ENCODE measurements at regions not wholly inside any gene's neighbourhood (a gene's known extent, or its start where the extent isn't known, plus 50 kb on each side); places are given as distances from the start of the nearest gene placed in this dataset.

DNA sequence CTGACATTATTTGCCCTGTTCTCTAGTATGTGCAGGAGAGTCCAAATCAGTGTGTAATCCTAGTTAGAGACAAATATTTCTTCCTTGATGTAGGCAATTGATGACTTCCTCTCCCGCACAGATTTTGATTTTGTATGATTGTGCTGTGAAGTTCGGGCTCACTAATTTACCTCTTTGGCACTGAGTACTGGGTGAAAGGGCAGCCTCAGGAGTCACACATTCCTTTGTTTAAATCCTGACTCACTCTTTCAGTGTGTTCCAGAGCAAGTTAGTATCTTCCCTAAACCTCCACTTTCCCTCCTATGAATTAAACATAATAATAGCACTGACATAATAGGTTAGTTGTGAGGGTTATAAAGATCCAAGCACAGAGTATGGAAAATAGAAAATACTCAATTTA lies 269.7 kb downstream of the ISL1 start:
- 48 to 50% methylated on average over 2 of the region's 2 CpGs for WGBS, 2 donors
- FAIRE-seq: no peak
- ATAC-seq: no peak
- H3K4me1 ChIP-seq: no peaks in the 10 kb centered on the region
- H3K36me3 ChIP-seq: no peaks in the 10 kb centered on the region
- no peaks in the 10 kb centered on the region for H3K9me3 ChIP-seq
- TF ChIP-seq, protein P1, sequence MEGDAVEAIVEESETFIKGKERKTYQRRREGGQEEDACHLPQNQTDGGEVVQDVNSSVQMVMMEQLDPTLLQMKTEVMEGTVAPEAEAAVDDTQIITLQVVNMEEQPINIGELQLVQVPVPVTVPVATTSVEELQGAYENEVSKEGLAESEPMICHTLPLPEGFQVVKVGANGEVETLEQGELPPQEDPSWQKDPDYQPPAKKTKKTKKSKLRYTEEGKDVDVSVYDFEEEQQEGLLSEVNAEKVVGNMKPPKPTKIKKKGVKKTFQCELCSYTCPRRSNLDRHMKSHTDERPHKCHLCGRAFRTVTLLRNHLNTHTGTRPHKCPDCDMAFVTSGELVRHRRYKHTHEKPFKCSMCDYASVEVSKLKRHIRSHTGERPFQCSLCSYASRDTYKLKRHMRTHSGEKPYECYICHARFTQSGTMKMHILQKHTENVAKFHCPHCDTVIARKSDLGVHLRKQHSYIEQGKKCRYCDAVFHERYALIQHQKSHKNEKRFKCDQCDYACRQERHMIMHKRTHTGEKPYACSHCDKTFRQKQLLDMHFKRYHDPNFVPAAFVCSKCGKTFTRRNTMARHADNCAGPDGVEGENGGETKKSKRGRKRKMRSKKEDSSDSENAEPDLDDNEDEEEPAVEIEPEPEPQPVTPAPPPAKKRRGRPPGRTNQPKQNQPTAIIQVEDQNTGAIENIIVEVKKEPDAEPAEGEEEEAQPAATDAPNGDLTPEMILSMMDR (IDR thresholded peaks at IDR 0.05): no peak
- no peak for DNase-seq
- H3K27ac ChIP-seq: no peak overlapping the region
- intact Hi-C loops (cut with DNase I): no loop called here
- H3K27me3 ChIP-seq: no peaks in the 10 kb centered on the region
- no peak overlapping the region for H3K4me3 ChIP-seq

DNA sequence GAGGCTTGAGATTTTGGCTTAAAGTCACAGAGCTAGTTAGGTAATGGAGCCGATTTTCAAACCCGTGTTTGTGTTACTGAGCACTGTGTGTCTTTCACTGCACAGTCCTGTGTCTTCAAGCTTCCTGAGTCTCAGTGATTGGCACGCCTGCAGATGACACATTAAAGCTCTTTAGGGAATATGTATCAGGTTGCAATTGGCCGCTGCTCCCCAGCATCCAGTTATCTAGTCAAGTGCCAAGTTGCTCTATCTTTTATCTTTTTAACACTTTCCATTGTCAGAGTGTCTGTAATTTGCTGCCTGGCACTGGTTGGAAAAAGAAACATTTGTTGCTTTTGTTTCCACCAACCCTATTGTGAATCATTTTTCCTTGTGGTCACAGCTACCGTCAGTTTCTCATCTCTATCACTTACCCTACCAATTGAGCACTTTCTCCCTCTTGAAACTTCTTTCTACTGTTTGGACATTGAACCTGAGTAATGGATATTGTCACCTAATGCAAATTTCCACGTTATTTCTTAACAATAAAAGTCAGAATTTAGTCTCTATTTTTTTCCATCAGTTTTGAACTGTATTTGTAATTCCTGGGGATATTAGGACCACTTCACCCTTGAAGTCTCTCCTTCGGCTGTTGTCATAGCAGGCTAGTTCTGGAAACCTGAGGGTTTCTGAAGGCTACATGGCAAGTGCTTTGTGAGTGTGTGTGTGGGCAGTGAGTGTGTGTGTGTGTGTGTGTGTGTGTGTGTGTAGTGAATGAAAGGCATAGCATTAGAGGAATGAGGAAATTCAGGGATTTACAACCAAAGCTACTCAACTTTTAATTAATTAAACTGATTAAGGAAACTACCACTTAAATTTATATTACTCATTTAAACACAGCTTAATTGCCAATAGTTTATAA lies 274.3 kb downstream of the ISL1 start:
- no peak for ATAC-seq
- H3K4me1 ChIP-seq: no peaks in the 10 kb centered on the region
- no peak for FAIRE-seq
- TF ChIP-seq, protein P1 (IDR thresholded peaks at IDR 0.05): no peak
- H3K9me3 ChIP-seq: no peaks in the 10 kb centered on the region
- no peak overlapping the region for H3K4me3 ChIP-seq
- H3K27me3 ChIP-seq: no peaks in the 10 kb centered on the region
- no peaks in the 10 kb centered on the region for H3K36me3 ChIP-seq
- WGBS, 2 donors: 43 to 53% methylated on average over 7 of the region's 7 CpGs
- intact Hi-C loops (cut with DNase I): no loop called here
- H3K27ac ChIP-seq: no peak overlapping the region
- no peak for DNase-seq

DNA sequence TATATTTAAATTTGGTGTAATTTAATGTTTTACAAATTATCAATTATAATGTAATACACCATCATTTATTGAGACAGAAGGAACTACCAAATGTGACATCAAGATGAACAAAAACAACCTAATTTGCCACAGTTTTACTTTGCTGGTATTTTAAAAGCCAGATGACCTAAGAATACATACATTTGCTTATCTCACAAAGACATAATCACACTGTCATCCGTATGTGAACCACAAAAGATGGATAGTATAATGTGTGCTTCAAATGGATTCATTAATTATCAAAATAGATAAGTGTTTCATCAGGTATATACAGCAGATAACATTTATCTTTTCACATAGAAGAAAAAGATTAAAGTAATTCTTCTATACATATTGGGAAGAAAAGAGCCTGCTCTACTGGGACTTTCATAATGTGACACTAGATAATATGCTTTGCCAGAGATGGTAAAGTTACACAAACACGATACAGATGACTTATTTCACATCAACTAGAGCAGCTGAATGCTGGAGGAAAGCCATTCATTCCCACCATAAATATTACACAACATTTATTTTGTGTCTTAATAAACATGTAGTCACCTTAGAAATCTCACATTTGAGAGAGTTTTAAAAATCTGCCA lies 278.5 kb downstream of the ISL1 start:
- whole genome bisulfite sequencing, 2 donors: 17 to 24% methylated on average over 2 of the region's 2 CpGs
- intact Hi-C loops (cut with DNase I): no loop called here
- TF ChIP-seq, protein P1 (IDR thresholded peaks at IDR 0.05): no peak
- Histone ChIP-seq H3K9me3 (no peaks in the 10 kb centered on the region), H3K36me3 (no peaks in the 10 kb centered on the region), H3K27me3 (no peaks in the 10 kb centered on the region), H3K4me3 (no peak overlapping the region), H3K4me1 (no peaks in the 10 kb centered on the region), H3K27ac (no peak overlapping the region)
- no peak for FAIRE-seq
- no peak for DNase-seq
- no peak for ATAC-seq

DNA sequence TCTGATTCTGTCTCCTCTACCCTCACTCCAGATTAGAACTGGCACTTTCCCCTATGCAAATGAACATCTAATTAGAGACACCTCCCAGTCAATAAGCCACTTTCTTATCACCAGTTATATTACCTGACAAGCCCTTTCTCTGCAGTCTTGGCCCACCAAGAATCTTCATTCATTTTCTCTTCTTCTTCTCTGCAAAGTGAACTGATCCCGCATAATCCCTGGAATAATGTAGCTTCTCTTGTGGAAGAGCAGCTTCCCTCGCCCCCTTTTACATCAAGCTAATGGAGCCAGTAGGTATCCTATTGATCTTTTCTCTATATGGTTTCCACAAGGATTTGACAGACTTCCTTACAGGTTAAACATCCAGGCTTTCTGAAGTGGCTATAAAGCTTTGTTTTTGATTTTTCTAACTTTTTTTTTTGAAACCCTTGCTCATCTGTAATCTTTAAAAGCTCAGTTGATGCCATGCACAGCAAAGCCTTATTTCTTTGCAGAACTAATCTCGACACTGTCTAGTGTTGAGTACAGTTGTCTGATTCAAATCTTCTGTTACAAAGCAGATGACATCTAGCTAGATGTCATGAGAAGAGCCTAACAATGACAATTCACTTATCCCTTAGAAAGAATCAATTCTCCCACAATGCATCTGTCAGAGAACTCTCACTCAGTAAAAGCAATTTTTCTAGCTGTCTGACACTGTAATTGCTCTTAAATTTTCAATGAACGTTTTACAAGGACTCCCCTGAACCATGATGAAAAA lies 281.4 kb downstream of the ISL1 start:
- ATAC-seq (no peak), DNase-seq (no peak), FAIRE-seq (no peak)
- TF ChIP-seq, protein P1 (IDR thresholded peaks at IDR 0.05): no peak
- no peaks in the 10 kb centered on the region for H3K36me3 ChIP-seq
- intact Hi-C loops (cut with DNase I): no loop called here
- no peaks in the 10 kb centered on the region for H3K27me3 ChIP-seq
- no peak overlapping the region for H3K27ac ChIP-seq
- no peaks in the 10 kb centered on the region for H3K4me1 ChIP-seq
- no peaks in the 10 kb centered on the region for H3K9me3 ChIP-seq
- WGBS, 2 donors: 42 to 47% methylated on average over 4 of the region's 4 CpGs
- no peak overlapping the region for H3K4me3 ChIP-seq

All from pancreas (tissue), 10 donors.